MM.1S (cell line): ENCODE measurements at regions not wholly inside any gene's neighbourhood (a gene's known extent, or its start where the extent isn't known, plus 50 kb on each side); places are given as distances from the start of the nearest gene placed in this dataset.

Experiments used
- CTCF ChIP-seq: fragments of 300-600 bp; sonication (generic); IDR thresholded peaks from 2 replicates; pipeline ENCODE4 v1.5.1; 2016; ENCODE audit warnings: antibody characterized with exemption, low read length, mixed read lengths
- EZH2 ChIP-seq: fragments of 300-600 bp; sonication (generic); optimal IDR thresholded peaks from 2 replicates; pipeline ENCODE3; 2017; ENCODE audit warnings: low read depth, mild to moderate bottlenecking, antibody characterized with exemption, low read length, mixed read lengths
- EZH2phosphoT487 ChIP-seq: fragments of 300-600 bp; sonication (generic); IDR thresholded peaks from 2 replicates; pipeline ENCODE4 v1.6.1; 2018; ENCODE audit warnings: antibody characterized with exemption, low read length

DNA sequence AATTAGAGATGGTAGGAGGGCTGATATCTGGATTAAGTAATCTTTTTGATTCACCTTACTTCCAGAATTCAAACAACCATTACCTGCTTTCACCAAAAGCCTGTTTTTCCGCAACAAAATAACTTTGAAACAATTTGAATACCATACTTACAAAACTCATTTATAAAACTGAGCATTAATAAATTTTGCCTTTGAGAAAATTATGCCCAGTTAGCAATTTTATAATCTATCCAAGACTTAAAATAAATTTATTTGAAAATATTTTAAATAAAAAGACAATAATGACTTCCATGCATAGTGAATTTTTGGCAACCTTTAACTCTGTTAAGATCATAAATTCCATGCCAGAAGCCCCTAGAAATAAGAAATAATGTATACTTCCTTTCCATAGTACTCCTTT is 71.3 kb upstream of the FTMT start:
- TF ChIP-seq CTCF (no peak), EZH2 (no peak), EZH2phosphoT487 (no peak)
